Left lung (tissue), 4 donors: ENCODE measurements at regions not wholly inside any gene's neighbourhood (a gene's known extent, or its start where the extent isn't known, plus 50 kb on each side); places are given as distances from the start of the nearest gene placed in this dataset.

Source experiments
- ATAC-seq: fragments of 200-7000 bp; cut with Tn5 transposase; one replicate; pipeline ENCODE4 v1.9.1; 2020; ENCODE audit warnings: moderate library complexity
- DNase-seq, 4 donors: peaks; one replicate each; pipeline ENCODE4 v3.0.0-alpha.2; 2013 to 2020
- H3K27ac ChIP-seq, 2 donors: fragments of 200-600 bp; sonication (generic) in 1 of 2; one replicate each; pipeline versions ENCODE4 v1.5.0 to v1.8.0; 2020 to 2021
- H3K27me3 ChIP-seq, 2 donors: fragments of 200-600 bp; sonication (generic) in 1 of 2; one replicate each; pipeline versions ENCODE4 v1.5.0 to v1.8.0; 2020 to 2021
- H3K36me3 ChIP-seq, 2 donors: fragments of 200-600 bp; sonication (generic) in 1 of 2; one replicate each; pipeline versions ENCODE4 v1.5.0 to v1.8.0; 2020 to 2021
- H3K4me1 ChIP-seq, 2 donors: fragments of 200-600 bp; one replicate each; pipeline ENCODE4 v1.8.0; 2021
- H3K4me3 ChIP-seq, 2 donors: fragments of 200-600 bp; sonication (generic) in 1 of 2; one replicate each; pipeline versions ENCODE4 v1.5.0 to v1.8.0; 2020 to 2021; ENCODE audit warnings: mild to moderate bottlenecking in 1 of 2
- H3K9me3 ChIP-seq, 2 donors: fragments of 200-600 bp; sonication (generic) in 1 of 2; one replicate each; pipeline versions ENCODE4 v1.5.0 to v1.8.0; 2020 to 2021
- CTCF ChIP-seq, 2 donors: fragments of 200-600 bp; sonication (generic) in 1 of 2; IDR thresholded peaks; one replicate each; pipeline versions ENCODE4 v1.5.0 to v1.8.0; 2021; ENCODE audit warnings: antibody characterized with exemption in 2 of 2
- intact Hi-C, 2 donors: fragments of 100-400 bp; cut with DNase I; formaldehyde crosslinking; loops; one replicate each; pipeline versions ENCODE4 v1.11.2 to v1.14.2; 2022
- donor health status: DM: no; HTN: yes; CAD: no.
- donor health status: DM: no; HTN: no; CAD: no.

- DNase-seq: no peak
- Histone ChIP-seq H3K4me1 (no peaks in the 10 kb centered on the region), H3K4me3 (no peak overlapping the region), H3K27ac (no peak overlapping the region), H3K27me3 (no peaks in the 10 kb centered on the region), H3K9me3 (no peaks in the 10 kb centered on the region), H3K36me3 (no peaks in the 10 kb centered on the region)
- ATAC-seq: no peak
- intact Hi-C loops: no loop called here
- no peak for TF ChIP-seq CTCF (IDR thresholded peaks at IDR 0.05)
Measured at GRCh38 chr19:33957804-33958203, 161.1 kb downstream of the KCTD15 start.

GRCh38 chr19:33960566-33960965 is 163.9 kb downstream of the KCTD15 start:
- no peak for ATAC-seq
- no peak for TF ChIP-seq CTCF (IDR thresholded peaks at IDR 0.05)
- intact Hi-C loops: no loop called here

GRCh38 chr19:33962161-33962560 is 165.5 kb downstream of the KCTD15 start:
- H3K4me1 ChIP-seq: no peaks in the 10 kb centered on the region
- intact Hi-C loops: no loop called here
- ATAC-seq: no peak
- no peaks in the 10 kb centered on the region for H3K27me3 ChIP-seq
- H3K4me3 ChIP-seq: no peak overlapping the region
- TF ChIP-seq CTCF (IDR thresholded peaks at IDR 0.05): no peak
- no peak overlapping the region for H3K27ac ChIP-seq
- H3K36me3 ChIP-seq: no peaks in the 10 kb centered on the region
- DNase-seq: no peak
- H3K9me3 ChIP-seq: peaks cover 0 to 5% of the 10 kb centered on the region in 2 donors

More at GRCh38 chr19:33960566-33960965, 163.9 kb downstream of the KCTD15 start:
- Histone ChIP-seq H3K9me3 (no peaks in the 10 kb centered on the region), H3K36me3 (no peaks in the 10 kb centered on the region), H3K27me3 (no peaks in the 10 kb centered on the region), H3K4me3 (no peak overlapping the region), H3K27ac (no peak overlapping the region), H3K4me1 (no peaks in the 10 kb centered on the region)
- DNase-seq: no peak

- Histone ChIP-seq H3K27me3 (no peaks in the 10 kb centered on the region), H3K36me3 (no peaks in the 10 kb centered on the region), H3K4me3 (no peak overlapping the region), H3K27ac (no peak overlapping the region), H3K9me3 (peaks cover 0 to 14% of the 10 kb centered on the region in 2 donors), H3K4me1 (no peaks in the 10 kb centered on the region)
- DNase-seq: no peak
- ATAC-seq: no peak
- TF ChIP-seq CTCF (IDR thresholded peaks at IDR 0.05): no peak
- intact Hi-C loops: no loop called here
Measured at GRCh38 chr19:33963514-33963913, 166.8 kb downstream of the KCTD15 start.

- H3K36me3 ChIP-seq: no peaks in the 10 kb centered on the region
- TF ChIP-seq CTCF (IDR thresholded peaks at IDR 0.05): no peak
- ATAC-seq: no peak
- intact Hi-C loops: no loop called here
- H3K9me3 ChIP-seq: peaks cover 0 to 40% of the 10 kb centered on the region in 2 donors
- H3K27me3 ChIP-seq: peaks cover 0 to 1% of the 10 kb centered on the region in 2 donors
- no peak overlapping the region for H3K4me3 ChIP-seq
- H3K4me1 ChIP-seq: no peaks in the 10 kb centered on the region
- no peak for DNase-seq
- no peak overlapping the region for H3K27ac ChIP-seq
Measured at GRCh38 chr19:33971073-33971472, 174.4 kb downstream of the KCTD15 start.
